HCEC 1CT (cell line): ENCODE measurements at regions not wholly inside any gene's neighbourhood (a gene's known extent, or its start where the extent isn't known, plus 50 kb on each side); places are given as distances from the start of the nearest gene placed in this dataset.

ENCODE experiments used
- DNase-seq: peaks from one replicate; pipeline ENCODE4 v3.0.0-alpha.2; 2017

DNA sequence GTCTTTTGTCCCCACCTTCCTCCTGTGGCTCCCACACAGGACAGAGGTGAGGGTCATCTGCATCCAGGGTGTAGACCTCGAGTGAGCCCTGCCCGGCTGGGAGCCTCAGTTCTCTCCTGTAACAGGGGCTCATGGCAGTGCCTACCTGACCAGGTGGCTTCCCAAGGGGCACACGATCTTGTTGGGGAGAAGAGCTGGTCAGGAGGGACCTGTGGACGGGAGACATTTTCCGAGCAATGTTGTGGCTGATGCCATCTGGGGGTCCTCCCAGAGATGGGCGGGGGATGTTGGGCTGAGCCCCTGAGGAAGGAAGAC lies 51.9 kb downstream of the CEBPB start:
- no peak for DNase-seq

DNA sequence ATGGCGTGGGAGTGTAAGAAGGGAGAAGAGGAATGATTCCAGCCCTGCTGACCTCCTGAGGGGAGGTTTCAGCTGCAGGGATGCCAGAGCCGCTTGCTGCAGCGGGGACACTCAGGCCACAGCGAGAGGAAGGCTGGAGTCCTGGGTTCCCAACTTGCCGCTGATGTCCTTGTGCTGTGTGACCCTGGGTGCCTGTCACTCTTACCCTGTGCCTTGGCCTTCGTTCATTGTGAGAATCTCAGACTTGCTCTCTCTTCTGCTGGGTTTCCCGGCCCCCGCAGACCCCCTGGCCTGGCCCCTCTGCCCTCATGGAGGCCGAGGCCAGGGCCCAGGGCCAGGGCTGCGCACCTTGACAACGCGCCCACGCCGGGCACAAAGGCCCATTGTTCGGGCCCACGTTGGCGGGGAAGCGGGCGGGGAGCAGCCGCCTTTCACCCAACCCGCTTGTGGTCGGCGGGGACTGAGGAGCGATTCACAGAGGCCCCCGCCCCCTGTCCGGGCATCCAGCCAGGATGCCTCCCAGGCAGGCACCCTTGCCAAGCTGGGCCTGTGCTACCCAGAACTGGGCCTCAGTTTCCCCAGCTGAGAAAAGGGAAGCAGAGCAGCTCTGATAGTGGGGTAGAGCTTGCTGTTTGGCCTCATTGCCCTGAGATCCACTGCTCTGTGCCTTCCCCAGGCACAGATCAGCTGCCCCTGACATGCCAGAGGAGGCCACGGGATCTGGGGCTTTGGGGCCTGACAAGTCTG lies 52.4 kb downstream of the CEBPB start:
- DNase-seq = no peak

DNA sequence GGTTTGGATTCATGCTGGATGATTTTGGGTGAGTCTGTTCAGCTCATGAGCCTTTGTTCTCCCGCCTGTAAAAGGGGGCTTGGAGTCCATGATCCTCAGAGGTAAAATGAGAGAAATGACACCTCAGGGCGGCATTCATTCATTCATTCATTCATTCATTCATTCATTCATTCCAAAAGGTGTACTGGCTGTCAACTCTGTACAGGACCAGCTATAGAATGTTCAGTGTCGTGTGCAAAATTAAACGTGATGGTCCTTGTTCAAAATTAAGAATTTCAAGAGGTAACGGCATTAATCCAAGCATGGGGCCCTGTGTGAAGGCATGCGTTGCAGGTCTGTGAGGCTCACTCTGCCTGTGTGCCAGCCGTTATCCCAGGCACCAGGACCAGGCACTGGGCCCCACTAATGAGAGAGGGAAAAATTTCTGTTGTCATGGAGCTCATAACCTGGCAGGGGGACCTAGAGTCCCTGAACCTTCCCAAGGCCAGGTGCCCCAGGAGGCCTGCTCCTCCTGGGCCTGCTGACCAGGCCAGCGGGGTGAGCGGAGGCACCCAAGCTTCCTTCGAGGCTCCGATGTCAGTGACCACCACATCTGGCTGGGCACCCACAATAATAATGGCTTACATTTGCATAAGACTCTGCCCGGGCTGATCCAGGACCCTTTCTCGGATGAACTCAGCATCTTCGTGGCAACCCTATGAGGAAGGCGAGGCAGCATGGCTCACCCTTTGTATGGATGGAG lies 53.2 kb downstream of the CEBPB start:
- DNase-seq = no peak

DNA sequence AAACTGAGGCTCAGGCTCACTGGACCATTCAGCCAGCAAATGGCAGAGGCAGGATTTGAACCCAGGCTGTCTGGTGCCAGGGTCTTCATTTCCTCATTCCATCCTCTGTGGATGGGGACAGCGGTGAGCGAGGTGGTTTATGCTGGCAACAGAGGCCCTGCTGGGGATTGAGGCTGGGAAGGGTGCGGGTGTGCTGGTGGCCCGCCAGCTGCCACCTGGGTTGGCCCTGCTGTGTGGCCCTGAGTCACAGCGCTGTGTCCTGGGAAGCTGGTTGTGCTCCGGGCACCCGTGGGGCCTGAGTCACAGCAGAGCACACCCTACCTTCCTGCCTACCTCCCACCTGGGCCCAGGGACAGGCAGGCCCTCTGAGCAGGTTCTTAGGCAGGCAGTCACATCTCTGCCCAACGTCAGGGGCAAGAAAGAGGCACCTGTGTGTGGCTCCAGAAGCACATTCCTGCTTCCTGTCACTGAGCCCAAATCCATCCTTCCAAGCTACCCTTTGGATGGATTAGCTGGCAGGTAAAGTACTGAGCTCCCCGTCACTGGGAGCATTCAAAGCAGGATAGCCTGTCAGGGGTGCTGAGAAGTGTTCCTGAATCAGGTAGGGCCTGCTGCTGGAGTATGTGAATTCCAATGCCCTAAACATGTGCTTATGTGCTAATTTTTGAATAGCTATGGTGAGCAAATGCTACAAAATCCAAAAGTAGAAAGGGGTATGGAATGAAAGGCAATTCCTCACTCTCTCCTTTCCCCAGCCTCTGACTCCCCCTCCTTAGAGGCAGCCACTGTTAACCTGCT lies 53.9 kb downstream of the CEBPB start:
- DNase-seq = no peak

DNA sequence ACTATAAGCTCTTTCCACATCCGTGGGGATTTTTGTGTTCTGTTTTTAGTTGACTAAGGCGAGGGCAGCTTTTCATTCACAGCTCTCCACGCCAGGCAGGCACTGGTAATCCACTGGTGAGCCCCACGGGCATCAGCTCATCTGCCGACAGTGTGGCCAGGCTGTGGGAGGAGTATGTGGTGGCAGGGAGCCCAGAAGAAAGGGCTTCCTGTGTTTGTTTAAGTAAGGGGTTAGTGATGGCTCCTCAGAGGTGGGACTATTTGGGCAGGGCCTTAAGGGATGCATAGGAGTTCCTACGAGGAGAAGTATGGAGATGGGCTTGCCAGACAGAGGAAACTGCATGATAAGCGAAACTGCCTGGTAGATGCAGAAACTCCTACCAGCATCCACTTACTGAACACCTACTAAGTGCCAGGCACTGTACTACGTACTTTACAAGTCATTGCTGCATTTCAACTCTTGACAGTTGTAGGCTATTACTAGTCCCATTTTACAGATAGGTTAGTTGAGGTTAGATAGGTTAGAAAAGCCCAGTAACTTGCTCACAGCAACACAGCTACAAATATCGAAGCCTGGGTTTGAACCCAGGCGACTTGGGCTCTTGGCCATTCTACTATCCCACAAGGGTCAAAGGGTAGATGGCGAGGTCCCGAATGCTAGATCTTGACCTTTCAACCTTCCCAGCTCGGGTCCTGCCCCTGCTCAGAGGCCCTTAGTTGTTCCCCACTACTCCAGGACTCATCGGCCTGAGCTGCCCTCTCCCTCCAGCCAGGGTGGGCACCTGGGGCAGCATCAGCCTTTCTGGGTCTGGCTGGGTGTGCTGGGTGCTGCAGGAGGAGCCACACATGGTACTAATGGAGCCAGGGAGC lies 55.1 kb downstream of the CEBPB start:
- peak; percentile 77 for DNase-seq

DNA sequence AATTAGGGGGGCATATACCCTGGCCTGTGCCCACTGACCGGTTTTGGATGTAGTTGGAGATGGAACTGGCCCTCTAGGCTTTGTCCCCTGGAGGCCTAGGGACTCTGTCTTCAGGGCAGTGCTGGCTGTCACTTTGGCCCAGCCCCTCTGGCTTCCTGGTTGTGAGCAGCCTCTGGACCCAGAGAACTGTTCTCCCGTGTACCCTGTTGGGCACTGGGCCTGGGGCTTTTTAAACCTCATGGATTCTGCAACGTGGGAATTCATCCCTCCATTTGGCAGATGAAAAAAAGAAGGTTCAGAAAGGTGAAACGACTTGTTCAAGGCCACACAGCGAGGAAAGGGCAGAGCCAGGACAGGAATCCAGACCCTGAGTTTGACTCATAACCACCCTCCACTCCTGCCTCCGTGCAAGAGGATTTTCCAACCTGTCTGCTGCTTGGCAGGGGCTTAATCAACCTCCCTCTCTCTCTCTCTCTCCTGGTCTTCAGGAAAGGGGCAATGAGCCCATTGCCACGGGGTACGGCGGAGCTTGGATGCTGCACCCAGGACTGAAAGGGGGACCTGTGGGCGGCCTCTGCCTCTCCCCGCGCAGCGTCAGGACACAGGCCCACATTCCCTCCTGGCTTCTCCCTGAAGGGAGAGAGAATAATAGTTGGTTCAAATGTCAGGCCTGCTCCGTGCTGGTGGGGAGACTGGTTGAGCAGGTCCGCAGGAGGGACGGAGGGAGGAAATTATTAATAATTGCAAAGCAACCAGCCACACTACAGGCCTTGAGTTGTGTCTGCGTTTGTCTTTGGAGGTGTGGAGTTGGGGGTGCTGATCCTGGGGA lies 56.0 kb downstream of the CEBPB start:
- no peak for DNase-seq

DNA sequence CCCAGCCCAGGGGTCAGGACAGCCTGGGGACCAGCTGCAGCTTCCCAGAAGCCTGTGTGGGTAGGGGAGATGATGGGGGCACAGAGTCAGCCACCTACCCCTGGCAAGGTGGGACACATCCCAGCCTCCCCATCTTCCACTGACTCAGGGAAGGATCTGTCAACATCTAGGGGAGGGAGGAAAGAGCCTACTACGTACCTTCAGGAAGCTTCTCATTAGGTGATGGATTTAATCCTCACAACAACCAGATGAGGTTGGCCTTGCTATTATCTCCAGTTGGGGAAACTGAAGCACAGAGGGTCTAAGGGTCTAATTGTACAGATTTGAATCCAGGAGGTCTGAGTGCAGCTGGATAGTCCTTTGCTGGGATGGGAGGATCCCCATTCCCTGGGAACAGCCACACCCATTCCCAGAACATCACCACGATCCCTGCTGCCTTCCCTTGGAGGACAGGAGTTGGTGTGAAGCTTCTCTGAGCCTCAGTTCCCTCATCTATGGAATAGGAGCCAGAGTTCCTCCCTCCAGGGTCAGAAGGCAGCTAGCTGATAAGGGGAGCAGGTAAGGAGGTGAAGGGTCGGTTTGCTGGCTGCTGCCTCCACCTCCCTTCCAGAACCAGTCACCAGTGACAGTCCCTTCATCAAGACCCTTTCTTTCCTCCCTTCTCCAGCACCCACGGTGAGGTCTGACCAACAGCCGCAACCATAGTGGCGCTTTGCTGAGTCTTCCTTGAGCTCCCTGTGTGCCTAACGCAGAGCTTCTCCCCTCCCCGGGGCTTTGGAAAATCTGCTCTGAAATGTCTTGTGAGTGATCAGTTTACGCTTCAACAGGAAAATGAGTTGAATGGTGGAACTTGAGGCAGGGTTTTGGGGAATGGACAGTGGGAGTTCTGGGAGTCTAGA lies 56.8 kb downstream of the CEBPB start:
- no peak for DNase-seq

DNA sequence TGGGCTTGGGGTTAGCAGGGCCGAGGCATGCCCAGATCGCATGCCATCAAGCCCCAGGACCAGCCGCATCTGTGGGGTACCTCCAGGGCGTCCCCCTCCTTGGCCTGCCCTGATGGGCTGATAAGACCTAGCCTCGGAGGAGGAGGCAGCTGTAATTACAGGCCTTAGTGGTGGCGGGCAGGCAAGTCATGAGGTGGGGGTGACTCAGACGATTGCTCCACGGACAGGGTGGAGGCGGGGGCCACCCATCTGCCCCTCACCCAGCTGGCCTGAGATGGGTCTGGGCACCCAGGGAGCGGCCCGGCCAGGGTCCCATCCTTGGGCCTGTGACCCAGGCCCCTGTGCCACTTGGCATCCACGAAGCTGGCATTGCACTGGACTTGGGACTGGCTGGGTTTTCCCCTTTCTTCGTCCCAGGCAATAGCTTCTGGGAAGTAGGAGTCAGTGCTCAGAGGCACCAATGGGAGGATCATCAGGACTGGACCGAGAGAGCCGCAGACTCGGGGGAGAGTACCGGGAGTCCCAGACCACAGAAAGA lies 57.5 kb downstream of the CEBPB start:
- DNase-seq = no peak

DNA sequence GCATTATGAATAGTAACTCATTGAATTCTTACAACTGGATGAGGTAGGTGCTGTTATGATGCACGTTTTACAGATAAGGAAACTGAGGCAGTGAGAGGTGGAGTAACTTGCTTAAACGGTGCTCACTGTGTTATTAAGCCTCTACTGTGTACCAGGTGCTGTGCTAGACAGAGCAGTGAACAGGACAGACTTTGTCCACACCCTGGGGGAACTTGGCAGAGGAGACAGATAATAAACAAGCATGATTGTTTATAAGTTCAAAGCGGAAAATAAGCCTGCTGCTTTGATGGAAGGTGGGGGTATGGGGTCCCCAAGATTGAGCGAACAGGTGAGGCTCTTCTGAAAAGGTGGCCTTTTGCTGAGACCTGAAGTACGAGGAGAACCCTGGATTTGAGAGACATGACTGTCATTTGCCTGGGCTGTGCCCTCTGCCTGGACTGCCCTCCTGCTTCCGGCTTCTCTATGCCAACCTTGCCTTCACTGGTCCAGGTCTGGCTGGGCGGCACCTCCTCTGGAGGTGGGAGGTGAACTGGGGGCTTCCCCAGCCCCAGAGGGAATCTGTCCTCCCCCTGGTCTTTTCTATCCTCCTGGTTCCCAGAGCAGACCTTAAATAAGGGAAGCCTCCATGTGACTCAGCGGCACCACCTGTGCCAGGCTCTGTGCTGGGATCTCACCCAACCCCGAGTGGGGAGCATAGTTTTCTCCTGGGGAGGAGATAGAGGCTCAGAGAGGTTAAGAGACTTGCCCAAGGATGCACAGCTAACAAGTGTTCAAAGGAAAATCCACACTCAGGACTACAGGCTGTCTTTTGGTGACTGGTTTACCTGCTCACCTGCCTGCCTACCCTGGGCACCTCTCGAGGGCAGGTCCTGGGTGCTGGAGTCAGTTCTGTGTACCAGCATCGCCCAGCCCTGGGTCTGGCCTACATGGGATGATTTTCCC lies 59.1 kb downstream of the CEBPB start:
- DNase-seq = no peak

DNA sequence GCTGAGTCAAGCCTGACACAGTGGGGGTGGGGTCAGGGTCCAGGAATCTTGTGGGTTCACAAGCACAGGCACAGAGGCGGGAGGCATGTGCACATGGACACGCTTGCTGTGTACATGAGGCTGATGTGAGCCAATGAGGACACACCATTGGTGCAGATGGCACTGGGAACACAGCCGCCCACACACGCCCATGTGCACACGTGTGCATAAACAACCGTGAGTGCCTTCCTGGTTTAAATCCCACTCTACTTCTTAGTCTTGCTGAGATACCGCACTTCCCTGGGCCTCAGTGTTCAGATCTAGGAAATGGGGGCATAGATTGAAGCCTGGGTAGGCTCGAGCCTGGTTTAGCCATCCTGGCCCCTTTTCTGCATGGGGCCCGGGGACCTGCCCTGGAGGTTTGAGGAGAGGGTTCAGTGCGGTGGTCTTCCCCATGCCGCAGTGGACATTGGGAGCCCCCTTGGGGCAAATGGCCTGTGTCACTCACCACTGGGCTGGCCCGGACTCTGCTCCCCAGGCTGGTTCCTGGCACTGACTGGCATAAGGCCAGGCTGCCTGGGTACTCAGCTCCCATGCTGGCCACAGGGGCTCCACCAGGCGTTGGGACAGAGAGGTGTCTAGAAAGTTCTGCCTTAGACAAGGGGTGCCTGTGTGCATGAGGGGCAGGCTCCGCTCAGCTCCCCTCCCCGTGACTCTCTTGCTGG lies 60.2 kb downstream of the CEBPB start:
- no peak for DNase-seq

DNA sequence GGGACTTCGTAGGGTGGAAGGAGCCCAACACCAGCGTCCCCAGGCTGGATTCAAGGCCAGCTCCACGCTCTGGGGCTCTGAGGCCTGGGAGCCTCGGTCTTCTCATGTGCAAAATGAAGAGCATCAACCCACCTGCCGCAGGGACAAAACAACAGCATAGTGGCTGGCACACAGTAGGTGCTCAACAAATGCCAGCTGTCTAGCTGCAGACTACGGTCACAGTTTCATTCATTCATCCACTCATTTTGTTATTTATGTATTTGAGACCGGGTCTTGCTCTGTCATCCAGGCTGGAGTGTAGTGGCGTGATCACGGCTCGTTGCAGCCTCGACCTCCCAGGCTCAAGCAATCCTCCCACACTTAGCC lies 60.7 kb downstream of the CEBPB start:
- no peak for DNase-seq

DNA sequence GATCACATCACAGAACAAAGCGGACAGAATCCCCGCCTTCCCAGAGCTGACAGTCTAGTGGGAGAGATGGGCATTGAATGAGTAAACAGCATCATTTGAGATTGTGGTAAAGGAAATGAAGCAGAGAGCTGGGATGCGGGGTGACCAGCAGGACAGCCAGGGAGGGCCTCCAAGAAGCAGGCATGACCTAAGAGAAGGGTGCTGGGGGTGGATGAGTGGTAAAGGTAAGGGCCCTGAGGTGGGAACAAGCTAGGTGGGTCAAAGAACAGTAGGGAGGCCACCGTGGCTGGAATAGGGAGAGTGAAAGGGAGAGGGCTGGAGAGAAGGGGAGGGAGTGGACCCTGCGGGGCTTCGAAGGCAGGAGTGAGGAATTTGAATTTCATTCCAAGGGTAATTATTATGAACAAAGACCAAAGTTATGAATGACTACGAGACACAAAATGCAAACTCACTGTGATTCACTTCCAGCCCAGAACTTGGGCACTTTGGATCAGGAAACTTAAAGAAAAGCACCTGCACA lies 61.4 kb downstream of the CEBPB start:
- peak; percentile 70 for DNase-seq

DNA sequence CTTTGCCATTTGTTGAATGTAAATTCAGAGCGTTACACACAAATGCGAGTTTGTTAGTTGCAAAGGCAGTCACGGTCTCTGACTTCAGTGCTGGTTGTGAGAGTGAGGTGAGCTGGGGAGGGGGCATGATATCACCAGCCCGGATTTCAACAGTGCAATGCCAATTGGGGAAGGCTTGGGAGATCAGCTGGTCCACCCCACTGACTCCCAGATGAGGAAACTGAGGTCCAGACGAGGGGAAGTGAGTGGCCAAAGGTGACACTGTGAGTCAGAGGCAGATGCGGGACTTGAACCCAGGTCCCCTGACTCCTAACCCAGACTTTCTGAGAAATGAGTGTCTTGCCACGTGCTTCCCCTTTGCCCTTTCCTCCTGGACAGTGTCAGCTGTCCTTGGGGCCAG lies 62.1 kb downstream of the CEBPB start:
- DNase-seq = no peak

DNA sequence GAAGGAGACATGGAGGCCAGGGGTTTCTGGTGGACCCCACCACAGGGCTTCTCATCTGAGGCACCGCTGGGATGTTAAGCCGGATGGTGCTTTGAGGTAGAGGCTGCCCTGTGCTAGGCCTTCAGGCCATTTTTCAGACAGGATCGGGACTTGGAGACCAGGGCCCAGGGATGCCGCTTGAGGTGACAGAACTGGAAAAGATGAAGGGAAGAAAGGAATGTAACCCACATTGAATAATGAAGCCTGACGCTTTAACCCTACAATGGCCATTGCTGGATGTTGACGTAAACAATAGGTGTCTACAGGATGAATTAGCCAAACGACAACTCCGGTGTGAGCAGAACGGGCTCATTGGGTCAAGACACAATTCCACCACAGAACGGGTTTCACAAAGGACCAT lies 62.5 kb downstream of the CEBPB start:
- no peak for DNase-seq

DNA sequence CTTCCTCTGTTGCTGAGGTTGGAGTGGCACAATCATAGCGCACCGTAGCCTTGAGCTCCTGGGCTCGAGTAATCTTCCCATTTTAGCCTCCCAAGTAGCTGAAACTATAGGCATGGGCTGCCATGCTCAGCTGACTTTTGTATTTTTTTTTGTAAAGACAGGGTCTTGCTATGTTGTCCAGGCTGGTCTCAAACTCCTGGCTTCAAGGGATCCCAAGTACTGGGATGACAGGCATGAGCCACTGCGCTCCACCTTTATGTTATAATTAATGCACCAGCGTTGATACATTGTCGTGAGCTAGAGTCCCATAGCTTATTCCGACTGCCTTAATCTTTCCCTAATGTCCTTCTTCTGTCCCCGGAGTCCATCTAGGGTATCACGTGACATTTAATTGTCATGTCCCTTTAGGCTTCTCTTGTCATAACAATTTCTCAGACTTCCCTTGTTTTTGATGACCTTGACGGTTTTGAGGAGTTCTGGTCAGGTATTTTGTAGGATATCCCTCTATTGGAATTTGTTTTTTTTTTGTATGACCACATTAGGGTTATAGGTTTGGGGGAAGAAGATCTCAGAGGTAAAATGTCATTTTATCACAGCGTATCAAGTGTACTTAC lies 63.9 kb downstream of the CEBPB start:
- no peak for DNase-seq

DNA sequence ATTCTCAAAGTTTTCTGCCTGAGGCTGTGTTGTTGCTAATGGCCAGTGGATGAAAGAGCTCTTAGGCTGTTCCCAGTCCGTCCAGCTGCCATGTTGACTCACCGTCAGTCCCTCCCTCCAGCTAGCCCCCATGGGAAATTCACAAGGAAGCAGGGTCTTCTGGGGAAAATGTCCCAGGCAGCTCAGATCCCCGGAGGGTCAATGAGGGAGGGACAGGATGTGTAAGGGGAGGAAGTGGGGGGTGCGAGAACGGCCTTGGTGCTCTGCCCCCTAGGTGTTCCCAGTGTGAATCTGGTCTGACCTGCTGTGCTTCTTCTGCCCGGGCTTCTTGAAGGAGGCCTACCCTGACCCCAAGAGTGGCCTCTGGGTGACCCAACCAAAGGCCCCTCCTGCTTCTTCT lies 65.9 kb downstream of the CEBPB start:
- DNase-seq = no peak

DNA sequence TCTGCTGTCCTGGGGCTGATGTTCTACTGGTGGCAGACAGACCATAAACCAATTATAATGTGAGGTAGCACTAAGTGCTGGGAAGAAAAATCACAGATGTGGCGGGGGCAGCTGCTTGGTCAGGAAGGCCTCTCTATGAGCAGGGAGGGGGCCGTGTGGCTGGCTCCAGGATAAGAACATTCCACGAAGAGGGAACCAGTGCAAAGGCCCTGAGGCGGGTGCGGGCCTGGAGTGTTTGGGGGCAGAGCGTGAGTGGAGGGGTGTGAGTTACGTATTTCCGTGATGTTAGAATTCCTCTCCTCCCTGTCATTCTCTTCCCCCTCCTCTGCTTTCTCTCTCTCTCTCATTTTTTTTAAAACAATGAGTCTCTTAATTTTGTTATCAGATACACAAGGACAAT lies 67.2 kb downstream of the CEBPB start:
- DNase-seq = no peak

DNA sequence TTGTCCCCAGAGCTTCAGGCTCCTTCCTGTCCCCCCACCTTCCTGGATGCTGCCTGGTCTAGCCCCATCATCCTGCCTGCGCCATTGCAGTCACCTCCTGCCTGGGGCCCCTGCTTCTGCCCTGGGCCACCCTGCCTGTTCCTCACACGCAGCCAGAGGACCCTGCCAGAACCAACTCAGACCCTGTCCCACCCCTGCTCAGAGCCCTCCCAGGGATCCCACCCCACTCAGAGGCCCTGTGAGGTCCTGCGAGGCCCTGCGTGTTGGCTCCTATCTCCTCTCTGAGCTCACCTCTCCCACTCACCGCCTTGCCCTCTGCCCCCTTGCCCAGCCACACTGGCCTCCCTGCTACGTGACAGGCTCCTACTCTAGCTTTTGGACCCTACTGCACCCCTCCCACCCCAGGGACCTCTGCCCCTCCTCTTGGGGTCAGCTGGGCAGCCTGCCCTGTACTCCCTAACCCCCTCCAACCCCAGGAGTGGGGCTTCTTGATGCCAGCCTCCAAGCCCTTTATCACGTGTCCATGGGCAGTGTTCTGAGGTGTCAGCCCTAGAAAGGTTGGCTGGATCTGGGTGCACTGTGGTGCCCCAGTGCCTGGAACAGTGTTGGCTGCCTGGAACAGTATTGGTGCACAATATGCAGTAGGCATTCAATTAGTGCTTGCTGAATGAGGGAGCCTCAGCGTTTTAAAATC lies 68.3 kb downstream of the CEBPB start:
- no peak for DNase-seq
